ENCODE measurements at regions not wholly inside any gene's neighbourhood (a gene's known extent, or its start where the extent isn't known, plus 50 kb on each side); places are given as distances from the start of the nearest gene placed in this dataset.

DNA sequence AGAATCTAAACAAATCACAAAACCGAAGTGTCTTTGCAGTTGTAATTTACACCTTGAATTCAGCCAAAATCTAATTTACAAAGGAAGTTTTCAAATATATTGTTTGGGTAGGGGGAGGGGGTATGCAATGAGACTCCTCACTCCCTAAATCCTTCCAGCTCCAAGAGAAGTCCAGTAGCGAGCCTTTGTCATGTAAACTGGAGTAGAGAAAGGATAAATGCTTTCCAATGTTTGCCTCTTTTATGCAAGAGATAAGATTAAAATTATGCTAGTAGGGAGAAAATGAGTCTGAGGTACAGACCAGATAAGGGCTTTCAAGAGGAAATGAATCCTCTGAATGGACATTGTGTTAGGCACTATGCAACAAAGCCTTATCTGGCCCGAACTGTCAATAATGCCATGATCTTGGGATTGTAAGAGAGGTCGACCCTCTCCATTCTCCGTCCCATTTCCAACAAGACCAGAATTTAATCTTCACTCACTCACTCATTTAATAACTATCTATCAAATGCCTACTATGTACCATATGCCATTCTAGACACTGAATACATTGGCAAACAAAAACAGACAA is 199.2 kb downstream of the LACC1 start:
- WGBS: 73% methylated on average over 5 of the region's 5 CpGs
- Histone ChIP-seq H3K27ac (no peak overlapping the region), H3K4me3 (no peak overlapping the region), H3K27me3 (no peaks in the 10 kb centered on the region), H3K4me1 (no peaks in the 10 kb centered on the region), H3K9me3 (no peaks in the 10 kb centered on the region), H3K36me3 (no peaks in the 10 kb centered on the region)
- TF ChIP-seq POLR2AphosphoS5 (IDR thresholded peaks at IDR 0.05) (no peak), EP300 (IDR thresholded peaks at IDR 0.05) (no peak), POLR2A (IDR thresholded peaks at IDR 0.05) (no peak)
- TF ChIP-seq, protein P1, sequence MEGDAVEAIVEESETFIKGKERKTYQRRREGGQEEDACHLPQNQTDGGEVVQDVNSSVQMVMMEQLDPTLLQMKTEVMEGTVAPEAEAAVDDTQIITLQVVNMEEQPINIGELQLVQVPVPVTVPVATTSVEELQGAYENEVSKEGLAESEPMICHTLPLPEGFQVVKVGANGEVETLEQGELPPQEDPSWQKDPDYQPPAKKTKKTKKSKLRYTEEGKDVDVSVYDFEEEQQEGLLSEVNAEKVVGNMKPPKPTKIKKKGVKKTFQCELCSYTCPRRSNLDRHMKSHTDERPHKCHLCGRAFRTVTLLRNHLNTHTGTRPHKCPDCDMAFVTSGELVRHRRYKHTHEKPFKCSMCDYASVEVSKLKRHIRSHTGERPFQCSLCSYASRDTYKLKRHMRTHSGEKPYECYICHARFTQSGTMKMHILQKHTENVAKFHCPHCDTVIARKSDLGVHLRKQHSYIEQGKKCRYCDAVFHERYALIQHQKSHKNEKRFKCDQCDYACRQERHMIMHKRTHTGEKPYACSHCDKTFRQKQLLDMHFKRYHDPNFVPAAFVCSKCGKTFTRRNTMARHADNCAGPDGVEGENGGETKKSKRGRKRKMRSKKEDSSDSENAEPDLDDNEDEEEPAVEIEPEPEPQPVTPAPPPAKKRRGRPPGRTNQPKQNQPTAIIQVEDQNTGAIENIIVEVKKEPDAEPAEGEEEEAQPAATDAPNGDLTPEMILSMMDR (IDR thresholded peaks at IDR 0.05): no peak
- no peak for DNase-seq (ENCODE audit: low spot score in 2 of 2)

DNA sequence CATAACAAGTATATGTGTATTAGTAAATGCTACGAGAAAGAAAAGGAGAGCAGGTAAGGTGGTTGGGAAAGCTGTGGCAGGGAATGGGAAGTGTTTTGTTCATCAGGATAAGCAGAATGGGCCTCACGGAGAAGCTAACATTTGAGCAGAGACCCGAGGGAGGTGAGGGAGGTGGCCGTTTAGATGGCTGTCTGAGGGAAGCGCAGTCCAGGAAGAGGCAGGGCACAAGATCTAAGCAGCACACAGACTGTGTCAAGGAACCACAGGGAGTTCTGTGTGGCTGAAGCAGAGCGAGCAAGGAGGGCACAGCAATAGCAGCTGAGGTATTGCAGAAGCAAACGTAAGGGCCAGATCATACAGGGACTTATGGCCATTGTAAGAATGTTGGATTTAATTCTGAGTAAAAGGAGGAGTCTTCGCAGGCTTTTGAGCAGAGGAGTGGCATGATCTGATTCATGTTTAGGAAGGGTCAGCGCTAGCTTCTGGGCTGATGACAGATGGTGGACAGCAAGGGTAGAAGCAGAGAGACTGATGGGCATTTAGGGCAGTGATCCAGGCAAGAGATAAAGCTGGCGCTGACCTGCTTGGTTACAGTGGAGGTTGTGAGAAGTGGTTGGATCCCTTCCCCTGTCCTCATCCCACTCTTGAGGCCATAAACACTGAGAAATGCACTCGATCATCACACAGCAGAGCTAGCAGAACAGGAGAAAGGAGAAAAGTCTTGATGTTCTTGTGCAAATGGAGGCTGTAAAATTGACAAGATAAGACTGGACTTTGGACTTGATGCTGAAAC is 199.9 kb downstream of the LACC1 start:
- H3K9me3 ChIP-seq: no peaks in the 10 kb centered on the region
- WGBS: 76% methylated on average over 11 of the region's 11 CpGs
- no peak overlapping the region for H3K4me3 ChIP-seq
- no peaks in the 10 kb centered on the region for H3K27me3 ChIP-seq
- H3K36me3 ChIP-seq: no peaks in the 10 kb centered on the region
- DNase-seq (ENCODE audit: low spot score in 2 of 2): no peak
- H3K27ac ChIP-seq: no peak overlapping the region
- no peak for TF ChIP-seq POLR2A (IDR thresholded peaks at IDR 0.05)
- TF ChIP-seq POLR2AphosphoS5 (IDR thresholded peaks at IDR 0.05): no peak
- TF ChIP-seq, protein P1 (IDR thresholded peaks at IDR 0.05): no peak
- TF ChIP-seq EP300 (IDR thresholded peaks at IDR 0.05): no peak
- no peaks in the 10 kb centered on the region for H3K4me1 ChIP-seq

DNA sequence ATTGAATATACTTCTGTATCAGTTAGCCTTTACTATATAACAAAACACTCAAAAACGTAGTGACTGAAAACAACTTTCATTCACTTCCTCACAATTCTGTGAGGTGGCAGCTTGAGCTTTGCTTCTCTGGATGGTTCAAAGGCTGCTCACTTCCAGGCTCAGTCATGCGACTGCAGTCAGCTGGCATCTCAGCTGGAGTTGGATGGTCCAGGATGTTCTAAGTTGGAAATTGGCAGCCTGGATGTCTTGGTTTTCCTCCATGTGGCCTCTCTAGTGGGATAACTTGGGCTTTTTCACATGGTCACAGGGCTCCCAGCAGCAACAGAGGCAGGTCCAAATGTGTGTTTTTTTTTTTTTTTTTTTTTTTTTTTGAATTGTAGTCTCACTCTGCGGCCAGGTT is 204.4 kb downstream of the LACC1 start:
- Histone ChIP-seq H3K27ac (no peak overlapping the region), H3K36me3 (no peaks in the 10 kb centered on the region), H3K4me1 (no peaks in the 10 kb centered on the region), H3K9me3 (no peaks in the 10 kb centered on the region), H3K27me3 (no peaks in the 10 kb centered on the region), H3K4me3 (no peak overlapping the region)
- TF ChIP-seq POLR2AphosphoS5 (IDR thresholded peaks at IDR 0.05) (no peak), EP300 (IDR thresholded peaks at IDR 0.05) (no peak), POLR2A (IDR thresholded peaks at IDR 0.05) (no peak)
- TF ChIP-seq, protein P1 (IDR thresholded peaks at IDR 0.05): no peak
- no peak for DNase-seq (ENCODE audit: low spot score in 2 of 2)
- WGBS: 85% methylated on average over 3 of the region's 3 CpGs

DNA sequence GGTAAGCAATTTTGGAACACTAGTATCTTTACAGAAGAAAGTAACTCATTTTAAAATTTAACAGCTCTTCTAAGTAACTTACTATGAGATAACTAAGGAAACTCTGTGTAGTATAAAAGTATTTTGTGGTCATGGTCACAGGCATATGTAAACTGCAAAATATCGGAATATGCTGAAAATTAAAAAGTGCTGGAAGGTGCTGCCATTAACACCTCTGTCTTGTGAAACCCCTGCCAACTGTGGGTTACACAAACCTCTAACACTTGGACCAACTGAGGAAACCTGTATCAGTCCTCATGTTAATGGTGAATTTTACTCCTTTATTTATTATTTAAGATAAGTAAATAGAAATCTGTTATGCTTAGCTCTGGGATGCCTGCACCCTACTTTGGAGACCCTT is 206.7 kb downstream of the LACC1 start:
- no peak overlapping the region for H3K4me3 ChIP-seq
- TF ChIP-seq POLR2A (IDR thresholded peaks at IDR 0.05) (no peak), EP300 (IDR thresholded peaks at IDR 0.05) (no peak), POLR2AphosphoS5 (IDR thresholded peaks at IDR 0.05) (no peak)
- TF ChIP-seq, protein P1 (IDR thresholded peaks at IDR 0.05): no peak
- no peaks in the 10 kb centered on the region for H3K27me3 ChIP-seq
- H3K4me1 ChIP-seq: no peaks in the 10 kb centered on the region
- no peaks in the 10 kb centered on the region for H3K9me3 ChIP-seq
- WGBS: 100% methylated on average over 1 of the region's 1 CpG
- H3K27ac ChIP-seq: no peak overlapping the region
- no peaks in the 10 kb centered on the region for H3K36me3 ChIP-seq
- no peak for DNase-seq (ENCODE audit: low spot score in 2 of 2)

DNA sequence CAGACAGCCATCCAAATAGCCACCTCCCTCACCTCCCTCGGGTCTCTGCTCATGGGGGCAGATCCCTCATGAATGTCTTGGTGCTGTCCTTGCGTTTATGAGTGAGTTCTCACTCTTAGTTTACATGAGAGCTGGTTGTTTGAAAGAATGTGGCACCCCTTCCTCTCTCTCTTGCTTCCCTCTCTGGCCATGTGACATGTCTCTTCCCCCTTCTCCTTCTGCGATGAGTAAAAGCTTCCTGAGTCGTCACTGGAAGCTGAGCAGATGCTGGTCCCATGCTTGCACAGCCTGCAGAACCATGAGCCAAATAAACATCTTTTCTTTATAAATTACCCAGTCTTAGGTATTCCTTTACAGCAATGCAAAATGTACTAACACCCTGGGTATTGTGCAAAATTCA is 208.7 kb downstream of the LACC1 start:
- Histone ChIP-seq H3K27me3 (no peaks in the 10 kb centered on the region), H3K36me3 (no peaks in the 10 kb centered on the region), H3K9me3 (no peaks in the 10 kb centered on the region), H3K4me3 (no peak overlapping the region), H3K27ac (no peak overlapping the region), H3K4me1 (no peaks in the 10 kb centered on the region)
- DNase-seq (ENCODE audit: low spot score in 2 of 2): no peak
- WGBS: 85% methylated on average over 3 of the region's 4 CpGs
- TF ChIP-seq POLR2AphosphoS5 (IDR thresholded peaks at IDR 0.05) (no peak), POLR2A (IDR thresholded peaks at IDR 0.05) (no peak), EP300 (IDR thresholded peaks at IDR 0.05) (no peak)
- TF ChIP-seq, protein P1 (IDR thresholded peaks at IDR 0.05): no peak

All from suprapubic skin (tissue), 4 donors.